IMR-90 (cell line): ENCODE measurements at regions not wholly inside any gene's neighbourhood (a gene's known extent, or its start where the extent isn't known, plus 50 kb on each side); places are given as distances from the start of the nearest gene placed in this dataset.

Source experiments
- ATAC-seq: fragments of 200-7000 bp; cut with Tn5 transposase; 2 replicates; pipeline ENCODE4 v1.9.1; 2020; ENCODE audit warnings: low read depth, mild to moderate bottlenecking, moderate library complexity
- BruUV-seq: library from RNA; stranded (reverse); fragments of 400-500 nt; replicated peaks from 2 replicates; lab custom pipeline; 2021; lab: Mats Ljungman, UMichigan
- CTCF ChIA-PET: fragments of 300-600 bp; formaldehyde crosslinking; extraction: SDS; loops from one replicate; lab custom pipeline; 2021; ENCODE audit warnings: antibody characterized with exemption; lab: Yijun Ruan, JAX
- POLR2A ChIA-PET: fragments of 300-600 bp; sonication (Branson Sonifier 250); formaldehyde crosslinking; loops from one replicate; lab custom pipeline; 2022; ENCODE audit warnings: antibody characterized with exemption; ENCODE audit not compliant: unreplicated experiment; lab: Charles Lee
- DNase-seq: peaks from one replicate; pipeline ENCODE4 v3.0.0; 2013
- H2AFZ ChIP-seq: replicated peaks from 2 replicates; pipeline ENCODE3; 2013; ENCODE audit warnings: low read length, mild to moderate bottlenecking; ENCODE audit not compliant: poor library complexity
- H2AK5ac ChIP-seq: 2 replicates; pipeline ENCODE4 v1.6.1; 2013; ENCODE audit warnings: low read depth, low read length, inconsistent platforms
- H2AK9ac ChIP-seq: replicated peaks from 2 replicates; pipeline ENCODE3; 2013; ENCODE audit warnings: mild to moderate bottlenecking, low read depth, low read length, moderate library complexity; ENCODE audit not compliant: poor library complexity
- H2BK120ac ChIP-seq: 2 replicates; pipeline ENCODE4 v1.6.1; 2013; ENCODE audit warnings: low read depth, low read length, inconsistent platforms
- H2BK15ac ChIP-seq: 3 replicates; pipeline ENCODE4 v1.6.1; 2013; ENCODE audit warnings: low read depth, low read length, inconsistent platforms
- H2BK20ac ChIP-seq: 2 replicates; pipeline ENCODE4 v1.6.1; 2013; ENCODE audit warnings: low read depth, mild to moderate bottlenecking, inconsistent platforms, low read length, moderate library complexity
- H2BK5ac ChIP-seq: 2 replicates; pipeline ENCODE4 v1.6.1; 2013; ENCODE audit warnings: mild to moderate bottlenecking, low read depth, low read length, inconsistent platforms; ENCODE audit not compliant: poor library complexity, severe bottlenecking
- H3K14ac ChIP-seq: replicated peaks from 2 replicates; pipeline ENCODE4 v1.6.1; 2013; ENCODE audit warnings: low read depth, low read length, inconsistent platforms
- H3K18ac ChIP-seq: 2 replicates; pipeline ENCODE4 v1.6.1; 2013; ENCODE audit warnings: low read depth, low read length, control low read depth
- H3K23ac ChIP-seq: 2 replicates; pipeline ENCODE4 v1.6.1; 2013; ENCODE audit warnings: low read depth, low read length, inconsistent platforms
- H3K27ac ChIP-seq: 2 replicates; pipeline ENCODE4 v1.5.1; 2013; ENCODE audit warnings: mild to moderate bottlenecking, control low read depth, low read length; ENCODE audit not compliant: insufficient read depth
- H3K27me3 ChIP-seq: 2 replicates; pipeline ENCODE4 v1.6.1; 2013; ENCODE audit warnings: low read length; ENCODE audit not compliant: control insufficient read depth, insufficient read depth
- H3K36me3 ChIP-seq: 2 replicates; pipeline ENCODE4 v1.6.1; 2013; ENCODE audit warnings: low read length, mixed read lengths; ENCODE audit not compliant: control insufficient read depth, insufficient read depth
- H3K4ac ChIP-seq: 2 replicates; pipeline ENCODE4 v1.6.1; 2013; ENCODE audit warnings: low read depth, low read length, inconsistent platforms
- H3K4me1 ChIP-seq: 2 replicates; pipeline ENCODE4 v1.6.1; 2013; ENCODE audit warnings: low read length, mixed read lengths; ENCODE audit not compliant: control insufficient read depth, insufficient read depth
- H3K4me2 ChIP-seq: 2 replicates; pipeline ENCODE4 v1.6.1; 2013; ENCODE audit warnings: low read depth, mild to moderate bottlenecking, control low read depth, low read length, moderate library complexity
- H3K4me3 ChIP-seq: 2 replicates; pipeline ENCODE4 v1.5.1; 2013; ENCODE audit warnings: low read depth, mild to moderate bottlenecking, control low read depth, low read length, moderate library complexity; ENCODE audit not compliant: insufficient read depth
- H3K56ac ChIP-seq: 2 replicates; pipeline ENCODE4 v1.6.1; 2013; ENCODE audit warnings: low read length, inconsistent platforms; ENCODE audit not compliant: insufficient read depth; ENCODE audit errors: extremely low read depth
- H3K79me1 ChIP-seq, 2 experiments: 2 replicates each; pipeline ENCODE4 v1.6.1; 2013; ENCODE audit warnings: low read length in 2 of 2, inconsistent platforms in 1 of 2, low read depth in 1 of 2
- H3K9ac ChIP-seq: 2 replicates; pipeline ENCODE4 v1.6.1; 2013; ENCODE audit warnings: low read depth, low read length, control low read depth
- H3K9me1 ChIP-seq: 2 replicates; pipeline ENCODE4 v1.6.1; 2013; ENCODE audit warnings: low read length, inconsistent platforms; ENCODE audit not compliant: insufficient read depth
- H3K9me3 ChIP-seq: 2 replicates; pipeline ENCODE4 v1.6.1; 2013; ENCODE audit warnings: low read length; ENCODE audit not compliant: control insufficient read depth, insufficient read depth
- H4K20me1 ChIP-seq: 2 replicates; pipeline ENCODE4 v1.6.1; 2013; ENCODE audit warnings: low read length, inconsistent platforms; ENCODE audit not compliant: insufficient read depth
- H4K5ac ChIP-seq: 2 replicates; pipeline ENCODE4 v1.6.1; 2013; ENCODE audit warnings: mild to moderate bottlenecking, low read depth, low read length, control low read depth
- H4K8ac ChIP-seq, 2 experiments: 2 replicates each; pipeline ENCODE4 v1.6.1; 2013; ENCODE audit warnings: low read depth in 2 of 2, low read length in 2 of 2, control low read depth in 1 of 2, inconsistent platforms in 1 of 2
- H4K91ac ChIP-seq: 2 replicates; pipeline ENCODE4 v1.6.1; 2013; ENCODE audit warnings: low read depth, low read length, inconsistent platforms; ENCODE audit not compliant: insufficient read depth
- BHLHE40 ChIP-seq: fragments of 150-350 bp; IDR thresholded peaks from 2 replicates; pipeline ENCODE4 v1.6.1; 2016; ENCODE audit warnings: mild to moderate bottlenecking, low read depth, low read length
- CEBPB ChIP-seq: IDR thresholded peaks from 2 replicates; pipeline ENCODE4 v1.6.1; 2012; ENCODE audit warnings: low read depth, low read length, improper control_type of control experiment
- CHD1 ChIP-seq: IDR thresholded peaks from 2 replicates; pipeline ENCODE4 v1.6.1; 2012; ENCODE audit warnings: low read depth, low read length, improper control_type of control experiment
- FOS ChIP-seq: fragments of 150-350 bp; IDR thresholded peaks from 2 replicates; pipeline ENCODE4 v1.6.1; 2016; ENCODE audit warnings: low read depth, low read length
- MAZ ChIP-seq: IDR thresholded peaks from 2 replicates; pipeline ENCODE4 v1.6.1; 2012; ENCODE audit warnings: low read depth, mild to moderate bottlenecking, low read length, improper control_type of control experiment, moderate library complexity, borderline replicate concordance
- MXI1 ChIP-seq: IDR thresholded peaks from 2 replicates; pipeline ENCODE4 v1.6.1; 2012; ENCODE audit warnings: low read depth, mild to moderate bottlenecking, low read length, moderate library complexity, borderline replicate concordance
- NFE2L2 ChIP-seq: fragments of 150-350 bp; IDR thresholded peaks from 2 replicates; pipeline ENCODE4 v1.6.1; 2016; ENCODE audit warnings: low read depth, mild to moderate bottlenecking, low read length
- POLR2A ChIP-seq: IDR thresholded peaks from 2 replicates; pipeline ENCODE4 v1.6.1; 2012; ENCODE audit warnings: mild to moderate bottlenecking, low read depth, low read length
- RAD21 ChIP-seq: IDR thresholded peaks from 2 replicates; pipeline ENCODE4 v1.6.1; 2012; ENCODE audit warnings: low read length, improper control_type of control experiment
- SMC3 ChIP-seq: fragments of 150-350 bp; IDR thresholded peaks from 2 replicates; pipeline ENCODE4 v1.6.1; 2016; ENCODE audit warnings: low read depth, mild to moderate bottlenecking, antibody characterized with exemption, low read length, moderate library complexity
- whole genome bisulfite sequencing, 2 experiments: methylation state at CpG; one replicate each; pipeline versions ENCODE4 v1.1.5 to v1.1.7; 2013; ENCODE audit warnings: missing lambda C conversion rate in 2 of 2; ENCODE audit not compliant: insufficient read length in 1 of 2; ENCODE audit errors: extremely low coverage in 2 of 2; 5-methylcytosine and 5-hydroxymethylcytosine counted together
- dilution Hi-C: fragments of 300-500 bp; cut with HindIII; formaldehyde crosslinking; loops from one replicate; pipeline ENCODE4 v1.14.3; 2018; ENCODE audit warnings: low sequenced_read_pairs; ENCODE audit not compliant: unreplicated experiment
- in situ Hi-C: fragments of 300-500 bp; cut with MboI; formaldehyde crosslinking; loops from 3 replicates; pipeline ENCODE4 v1.14.3; 2019; ENCODE audit warnings: low sequenced_read_pairs, inconsistent platforms, mixed read lengths
- intact Hi-C: fragments of 100-400 bp; cut with micrococcal nuclease; formaldehyde crosslinking; loops from 2 replicates; pipeline ENCODE4 v1.10.0; 2022
- TF ChIP-seq, protein P1 (sequence below): conservative IDR thresholded peaks from 2 replicates; pipeline ENCODE4 v1.5.1; 2012; ENCODE audit warnings: mild to moderate bottlenecking, low read depth, low read length, improper control_type of control experiment
- TF ChIP-seq, protein P2 (sequence below): fragments of 150-350 bp; IDR thresholded peaks from 2 replicates; pipeline ENCODE4 v1.6.1; 2017; ENCODE audit warnings: mild to moderate bottlenecking, antibody characterized with exemption, low read length, low read depth

DNA sequence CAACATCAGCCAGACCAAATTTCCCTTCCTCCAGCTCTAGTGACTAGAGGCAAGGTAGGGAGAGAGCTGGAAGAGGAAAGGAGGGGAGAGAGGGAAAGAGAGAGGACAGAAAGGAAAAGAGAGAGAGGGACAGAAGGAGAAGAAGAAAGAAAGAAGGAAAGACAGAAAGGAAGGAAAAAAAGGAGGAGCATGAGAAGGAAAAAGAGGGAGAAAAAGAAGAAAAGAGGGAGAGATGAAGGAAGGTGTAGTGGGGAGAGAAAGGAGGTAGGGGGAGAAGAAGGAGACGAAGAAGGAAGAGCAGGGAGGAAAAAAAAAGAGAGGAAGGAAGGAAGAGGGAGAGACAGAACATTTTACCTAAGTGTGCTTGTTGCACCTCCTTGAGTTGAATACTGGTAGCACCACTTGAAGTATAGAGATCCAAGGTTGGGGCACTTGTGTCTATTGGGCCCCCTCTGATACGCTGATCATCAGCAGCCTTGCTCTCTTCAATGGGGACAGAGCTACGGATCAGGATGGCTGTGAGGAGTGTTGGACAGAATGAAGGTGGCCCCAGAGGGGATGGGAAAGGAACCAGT, 232.5 kb downstream of the SUDS3 start:
- H4K8ac ChIP-seq = no peak overlapping the region
- no peak overlapping the region for H3K4me3 ChIP-seq
- H3K27me3 ChIP-seq = no peaks in the 10 kb centered on the region
- no peaks in the 10 kb centered on the region for H3K9me1 ChIP-seq
- H3K9ac ChIP-seq = no peak overlapping the region
- H3K18ac ChIP-seq = no peak overlapping the region
- H3K14ac ChIP-seq = no peak overlapping the region
- no peak overlapping the region for H3K56ac ChIP-seq
- no peaks in the 10 kb centered on the region for H4K20me1 ChIP-seq
- no peak overlapping the region for H2BK120ac ChIP-seq
- ChIA-PET CTCF (no interaction called here), POLR2A (no interaction called here)
- no peak overlapping the region for H2AFZ ChIP-seq
- no peak overlapping the region for H2BK20ac ChIP-seq
- H2AK5ac ChIP-seq = no peak overlapping the region
- DNase-seq = no peak
- TF ChIP-seq CEBPB (no peak), CHD1 (no peak), FOS (no peak), BHLHE40 (no peak), NFE2L2 (no peak), SMC3 (no peak), MXI1 (no peak), MAZ (no peak), POLR2A (no peak), RAD21 (no peak)
- TF ChIP-seq, protein P1, sequence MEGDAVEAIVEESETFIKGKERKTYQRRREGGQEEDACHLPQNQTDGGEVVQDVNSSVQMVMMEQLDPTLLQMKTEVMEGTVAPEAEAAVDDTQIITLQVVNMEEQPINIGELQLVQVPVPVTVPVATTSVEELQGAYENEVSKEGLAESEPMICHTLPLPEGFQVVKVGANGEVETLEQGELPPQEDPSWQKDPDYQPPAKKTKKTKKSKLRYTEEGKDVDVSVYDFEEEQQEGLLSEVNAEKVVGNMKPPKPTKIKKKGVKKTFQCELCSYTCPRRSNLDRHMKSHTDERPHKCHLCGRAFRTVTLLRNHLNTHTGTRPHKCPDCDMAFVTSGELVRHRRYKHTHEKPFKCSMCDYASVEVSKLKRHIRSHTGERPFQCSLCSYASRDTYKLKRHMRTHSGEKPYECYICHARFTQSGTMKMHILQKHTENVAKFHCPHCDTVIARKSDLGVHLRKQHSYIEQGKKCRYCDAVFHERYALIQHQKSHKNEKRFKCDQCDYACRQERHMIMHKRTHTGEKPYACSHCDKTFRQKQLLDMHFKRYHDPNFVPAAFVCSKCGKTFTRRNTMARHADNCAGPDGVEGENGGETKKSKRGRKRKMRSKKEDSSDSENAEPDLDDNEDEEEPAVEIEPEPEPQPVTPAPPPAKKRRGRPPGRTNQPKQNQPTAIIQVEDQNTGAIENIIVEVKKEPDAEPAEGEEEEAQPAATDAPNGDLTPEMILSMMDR = no peak
- TF ChIP-seq, protein P2, sequence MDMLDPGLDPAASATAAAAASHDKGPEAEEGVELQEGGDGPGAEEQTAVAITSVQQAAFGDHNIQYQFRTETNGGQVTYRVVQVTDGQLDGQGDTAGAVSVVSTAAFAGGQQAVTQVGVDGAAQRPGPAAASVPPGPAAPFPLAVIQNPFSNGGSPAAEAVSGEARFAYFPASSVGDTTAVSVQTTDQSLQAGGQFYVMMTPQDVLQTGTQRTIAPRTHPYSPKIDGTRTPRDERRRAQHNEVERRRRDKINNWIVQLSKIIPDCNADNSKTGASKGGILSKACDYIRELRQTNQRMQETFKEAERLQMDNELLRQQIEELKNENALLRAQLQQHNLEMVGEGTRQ = no peak
- no peaks in the 10 kb centered on the region for H3K4me1 ChIP-seq
- no peaks in the 10 kb centered on the region for H3K36me3 ChIP-seq
- no peak overlapping the region for H4K5ac ChIP-seq
- H3K9me3 ChIP-seq = peaks cover 22% of the 10 kb centered on the region
- no peaks in the 10 kb centered on the region for H3K79me1 ChIP-seq
- H4K91ac ChIP-seq = no peak overlapping the region
- no peak for ATAC-seq
- no peak overlapping the region for H3K4ac ChIP-seq
- dilution Hi-C loops = no loop called here
- no peak overlapping the region for H2BK15ac ChIP-seq
- in situ Hi-C loops = no loop called here
- intact Hi-C loops = no loop called here
- no TSS peak for BruUV-seq
- H3K27ac ChIP-seq = no peak overlapping the region
- no peak overlapping the region for H3K4me2 ChIP-seq
- 0 to 100% methylated on average over 1 of the region's 3 CpGs for WGBS, 2 experiments
- H2AK9ac ChIP-seq = no peak overlapping the region
- H3K23ac ChIP-seq = no peak overlapping the region
- no peak overlapping the region for H2BK5ac ChIP-seq
